Left forelimb (tissue), 1 donor: ENCODE measurements at regions not wholly inside any gene's neighbourhood (a gene's known extent, or its start where the extent isn't known, plus 50 kb on each side); places are given as distances from the start of the nearest gene placed in this dataset.

Experiments
- DNase-seq: peaks from one replicate; pipeline ENCODE4 v3.0.0-alpha.2; 2018; ENCODE audit warnings: low spot score

- DNase-seq: no peak
These were observed 310.1 kb downstream of the PLK2 start for GRCh38 chr5:58149746-58150145.

- no peak for DNase-seq
These were observed 310.5 kb downstream of the PLK2 start for GRCh38 chr5:58149345-58149744.

GRCh38 chr5:58148254-58148775, 311.6 kb downstream of the PLK2 start:
- DNase-seq: no peak

GRCh38 chr5:58145397-58145934, 314.4 kb downstream of the PLK2 start:
- no peak for DNase-seq

GRCh38 chr5:58143727-58144126, 316.2 kb downstream of the PLK2 start:
- DNase-seq: no peak

- no peak for DNase-seq
These were observed 316.7 kb downstream of the PLK2 start for GRCh38 chr5:58143181-58143580.

- DNase-seq: no peak
These were observed 321.1 kb downstream of the PLK2 start for GRCh38 chr5:58138791-58139190.

- no peak for DNase-seq
These were observed 323.5 kb downstream of the PLK2 start for GRCh38 chr5:58136406-58136805.

- no peak for DNase-seq
These were observed 324.1 kb downstream of the PLK2 start for GRCh38 chr5:58135571-58136335.

GRCh38 chr5:58133631-58134296, 326.1 kb downstream of the PLK2 start:
- DNase-seq: no peak

- DNase-seq: no peak
These were observed 326.7 kb downstream of the PLK2 start for GRCh38 chr5:58133216-58133615.

GRCh38 chr5:58127255-58128220, 332.3 kb downstream of the PLK2 start:
- DNase-seq: no peak

GRCh38 chr5:58123501-58123900, 336.4 kb downstream of the PLK2 start:
- no peak for DNase-seq

- DNase-seq: no peak
These were observed 337.0 kb downstream of the PLK2 start for GRCh38 chr5:58122848-58123392.

GRCh38 chr5:58122157-58122556, 337.7 kb downstream of the PLK2 start:
- no peak for DNase-seq

- no peak for DNase-seq
These were observed 338.5 kb downstream of the PLK2 start for GRCh38 chr5:58121391-58121790.

GRCh38 chr5:58117542-58117941, 342.3 kb downstream of the PLK2 start:
- no peak for DNase-seq

GRCh38 chr5:58116346-58116745, 343.5 kb downstream of the PLK2 start:
- no peak for DNase-seq

- no peak for DNase-seq
These were observed 344.1 kb downstream of the PLK2 start for GRCh38 chr5:58115811-58116210.

- no peak for DNase-seq
These were observed 345.6 kb downstream of the PLK2 start for GRCh38 chr5:58114324-58114723.

- DNase-seq: no peak
These were observed 346.7 kb downstream of the PLK2 start for GRCh38 chr5:58113172-58113571.

GRCh38 chr5:58108511-58108910, 351.4 kb downstream of the PLK2 start:
- DNase-seq: no peak
